ENCODE measurements at regions not wholly inside any gene's neighbourhood (a gene's known extent, or its start where the extent isn't known, plus 50 kb on each side); places are given as distances from the start of the nearest gene placed in this dataset.

DNA sequence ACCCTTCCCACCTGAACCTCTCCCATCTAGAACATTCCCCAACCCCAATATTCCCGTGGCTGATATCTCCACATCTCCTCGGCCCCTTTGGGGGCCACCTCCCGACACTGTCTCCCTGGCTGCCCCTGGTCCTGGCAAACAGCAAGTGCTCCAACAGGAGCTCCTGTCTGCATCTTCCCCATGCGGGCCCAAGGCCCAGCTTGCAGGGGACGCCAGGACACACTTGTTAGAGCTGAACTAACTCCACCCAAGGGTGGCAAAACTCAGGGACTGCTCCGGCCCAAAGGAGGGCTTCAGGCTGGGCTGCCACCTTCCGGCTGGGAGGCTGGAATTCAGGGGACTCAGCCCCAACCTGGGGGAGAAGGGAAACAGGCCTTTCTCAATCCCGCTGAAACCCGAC, 106.6 kb downstream of the NCOR2 start:
- H3K27ac ChIP-seq (ENCODE audit: low read depth, low read length, poor library complexity, severe bottlenecking), result no peak overlapping the region
- TF ChIP-seq CTCF (conservative IDR thresholded peaks at IDR 0.05; ENCODE audit: low read length) (no peak), EZH2phosphoT487 (IDR thresholded peaks at IDR 0.05; ENCODE audit: borderline replicate concordance, low read depth, low read length) (no peak)
- no peaks in the 10 kb centered on the region for H3K9me2 ChIP-seq (ENCODE audit: insufficient read depth, low read length)
- BruUV-seq (replicated peaks), result no TSS peak
- H2AFZ ChIP-seq (ENCODE audit: low read length), result no peak overlapping the region
- ChIA-PET POLR2A (no interaction called here), CTCF (ENCODE audit: unreplicated experiment) (no interaction called here)
- no peaks in the 10 kb centered on the region for H3K79me2 ChIP-seq (ENCODE audit: insufficient read depth, low read depth, low read length)
- intact Hi-C loops (cut with micrococcal nuclease; ENCODE audit: unreplicated experiment), result no loop called here
- H4K20me1 ChIP-seq (ENCODE audit: insufficient read depth, low read length), result no peaks in the 10 kb centered on the region
- H3K36me3 ChIP-seq (ENCODE audit: insufficient read depth, low read length), result peaks cover 38% of the 10 kb centered on the region
- DNase-seq (ENCODE audit: low spot score), result no peak
- H3K4me3 ChIP-seq (ENCODE audit: low read depth, low read length, poor library complexity, severe bottlenecking), result no peak overlapping the region
- no peak overlapping the region for H3K4me2 ChIP-seq (ENCODE audit: low read length)
- H3K9me3 ChIP-seq (ENCODE audit: low read length), result peaks cover 5% of the 10 kb centered on the region; the same call in 1 of the 2 replicates
- H3K4me1 ChIP-seq (ENCODE audit: insufficient read depth, low read length, poor library complexity, severe bottlenecking), result peaks cover 17% of the 10 kb centered on the region

DNA sequence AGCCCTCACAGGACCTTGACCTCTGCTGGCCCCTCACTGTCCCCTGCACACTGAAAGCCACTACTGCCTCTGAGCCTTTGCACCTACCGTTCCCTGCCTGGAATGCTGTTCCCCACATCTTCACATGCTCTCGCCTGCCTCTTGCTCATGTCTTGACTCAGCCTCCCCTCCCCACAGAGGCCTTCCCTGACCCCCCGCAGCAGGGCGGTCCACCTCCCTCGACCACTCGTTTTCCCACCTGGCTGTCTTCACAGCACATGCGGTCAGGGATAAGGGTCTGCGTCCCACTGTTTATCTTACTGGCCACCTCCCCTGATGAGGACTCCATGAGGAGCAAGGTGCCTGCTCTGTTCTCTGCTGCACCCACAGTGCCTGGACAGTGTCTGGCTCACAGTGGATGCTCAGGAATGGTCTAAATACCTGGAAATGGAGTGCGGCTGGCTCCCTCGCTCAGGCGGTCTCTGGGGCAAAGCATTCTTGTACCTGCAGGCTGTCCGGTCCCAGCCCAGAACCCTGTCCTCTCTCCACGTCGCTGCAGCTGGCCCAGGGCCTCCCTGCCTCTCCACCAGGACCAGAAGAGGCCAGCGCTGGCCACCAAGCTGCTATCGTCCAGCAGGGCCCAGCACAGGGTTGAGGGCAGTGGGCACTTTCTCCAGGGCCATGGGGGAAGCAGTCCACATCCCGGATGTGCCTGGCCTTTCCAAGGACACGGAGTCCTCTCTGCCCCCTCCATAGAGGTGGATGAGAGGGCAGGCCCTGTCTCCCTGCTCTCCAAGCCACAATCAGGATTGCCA, 107.4 kb downstream of the NCOR2 start:
- DNase-seq (ENCODE audit: low spot score), result no peak
- H4K20me1 ChIP-seq (ENCODE audit: insufficient read depth, low read length), result no peaks in the 10 kb centered on the region
- intact Hi-C loops (cut with micrococcal nuclease; ENCODE audit: unreplicated experiment), result no loop called here
- no peaks in the 10 kb centered on the region for H3K79me2 ChIP-seq (ENCODE audit: insufficient read depth, low read depth, low read length)
- BruUV-seq (replicated peaks), result no TSS peak
- peaks cover 30% of the 10 kb centered on the region for H3K36me3 ChIP-seq (ENCODE audit: insufficient read depth, low read length)
- peaks cover 2% of the 10 kb centered on the region; the same call in 1 of the 2 replicates for H3K9me3 ChIP-seq (ENCODE audit: low read length)
- H2AFZ ChIP-seq (ENCODE audit: low read length), result no peak overlapping the region
- peaks cover 14% of the 10 kb centered on the region for H3K4me1 ChIP-seq (ENCODE audit: insufficient read depth, low read length, poor library complexity, severe bottlenecking)
- H3K4me3 ChIP-seq (ENCODE audit: low read depth, low read length, poor library complexity, severe bottlenecking), result no peak overlapping the region
- CTCF ChIA-PET (ENCODE audit: unreplicated experiment), result no interaction called here
- POLR2A ChIA-PET, result no interaction called here
- no peaks in the 10 kb centered on the region for H3K9me2 ChIP-seq (ENCODE audit: insufficient read depth, low read length)
- H3K27ac ChIP-seq (ENCODE audit: low read depth, low read length, poor library complexity, severe bottlenecking), result no peak overlapping the region
- TF ChIP-seq CTCF (conservative IDR thresholded peaks at IDR 0.05; ENCODE audit: low read length) (no peak), EZH2phosphoT487 (IDR thresholded peaks at IDR 0.05; ENCODE audit: borderline replicate concordance, low read depth, low read length) (no peak)
- H3K4me2 ChIP-seq (ENCODE audit: low read length), result no peak overlapping the region

Data from OCI-LY7 (cell line).